Breast epithelium (tissue), 4 donors: ENCODE measurements at regions not wholly inside any gene's neighbourhood (a gene's known extent, or its start where the extent isn't known, plus 50 kb on each side); places are given as distances from the start of the nearest gene placed in this dataset.

Source experiments
- DNase-seq, 2 donors: peaks; one replicate each; pipeline ENCODE4 v3.0.0-alpha.2; 2019; ENCODE audit warnings: low spot score in 2 of 2
- H3K27ac ChIP-seq, 2 donors: fragments of 200-600 bp; sonication (generic) in 1 of 2; one replicate each; pipeline ENCODE4 v1.5.1; 2016 to 2019; ENCODE audit warnings: mild to moderate bottlenecking in 1 of 2
- H3K27me3 ChIP-seq, 2 donors: fragments of 200-600 bp; sonication (generic) in 1 of 2; one replicate each; pipeline versions ENCODE4 v1.5.1 to v1.6.0; 2017 to 2019; ENCODE audit warnings: control low read depth in 1 of 2, mild to moderate bottlenecking in 1 of 2
- H3K36me3 ChIP-seq: fragments of 200-600 bp; one replicate; pipeline ENCODE4 v1.5.1; 2019
- H3K4me1 ChIP-seq, 2 donors: fragments of 200-600 bp; sonication (generic); one replicate each; pipeline ENCODE4 v1.5.1; 2016 to 2019; ENCODE audit warnings: control low read depth in 1 of 2
- H3K4me3 ChIP-seq, 3 donors: fragments of 200-600 bp; sonication (generic); 1 replicate in 2 of 3; 2 replicates in 1 of 3; pipeline ENCODE4 v1.5.1; 2016 to 2019; ENCODE audit warnings: mild to moderate bottlenecking in 3 of 3, moderate library complexity in 2 of 3
- H3K9me3 ChIP-seq, 2 donors: fragments of 200-600 bp; sonication (generic) in 1 of 2; one replicate each; pipeline ENCODE4 v1.5.1; 2016 to 2019; ENCODE audit warnings: control low read depth in 1 of 2
- POLR2A ChIP-seq: fragments of 450-650 bp; IDR thresholded peaks from one replicate; pipeline ENCODE4 v1.6.1; 2016; ENCODE audit warnings: antibody characterized with exemption, mild to moderate bottlenecking, moderate library complexity
- POLR2AphosphoS5 ChIP-seq, 3 donors: sonication (generic); formaldehyde crosslinking; IDR thresholded peaks; one replicate each; pipeline ENCODE4 v1.6.1; 2017; ENCODE audit warnings: antibody characterized with exemption in 3 of 3
- intact Hi-C: fragments of 100-400 bp; cut with DNase I; formaldehyde crosslinking; loops from one replicate; pipeline ENCODE4 v1.15.1; 2023; ENCODE audit warnings: low total_unique reads
- TF ChIP-seq, protein P1 (sequence below), 3 donors: fragments of 450-650 bp; IDR thresholded peaks; one replicate each; pipeline ENCODE4 v1.5.1; 2016 to 2017; ENCODE audit warnings: antibody characterized with exemption in 3 of 3, mild to moderate bottlenecking in 3 of 3, moderate library complexity in 3 of 3

DNA sequence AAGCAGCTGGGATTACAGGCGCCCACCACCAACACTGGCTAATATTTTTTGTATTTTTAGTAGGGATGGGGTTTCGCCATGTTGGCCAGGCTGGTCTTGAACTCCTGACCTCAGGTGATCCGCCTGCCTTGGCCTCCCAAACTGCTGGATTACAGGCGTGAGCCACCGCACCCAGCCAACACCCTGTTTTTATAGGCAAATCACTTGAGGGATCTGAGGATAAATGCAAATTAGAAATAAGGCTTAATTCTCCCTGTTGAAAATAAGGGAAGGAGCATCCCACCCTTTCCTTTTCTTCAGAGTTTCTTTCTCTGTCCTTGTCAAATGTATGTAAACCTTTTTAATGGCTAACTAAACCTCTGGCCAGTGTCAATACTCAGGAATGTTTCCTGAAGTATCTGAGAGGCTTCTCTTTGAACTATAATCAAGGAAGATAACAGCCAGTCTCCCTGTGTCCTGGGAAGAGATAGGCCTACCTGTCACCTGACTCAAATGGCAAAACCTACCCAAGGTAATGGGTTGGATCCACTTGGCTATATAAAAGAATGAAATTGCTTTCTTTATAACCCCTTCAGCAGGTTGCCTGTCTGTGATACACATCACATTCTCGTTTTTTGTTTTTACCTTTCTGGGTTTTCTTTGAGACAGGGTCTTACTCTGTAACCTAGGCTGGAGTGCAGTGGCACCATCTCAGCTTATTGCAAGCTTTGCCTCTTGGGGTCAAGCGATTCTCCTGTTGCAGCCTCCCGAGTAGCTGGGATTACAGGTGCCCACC lies 64.5 kb upstream of the TNFAIP3 start:
- Histone ChIP-seq H3K9me3 (no peaks in the 10 kb centered on the region), H3K4me1 (no peaks in the 10 kb centered on the region), H3K36me3 (no peaks in the 10 kb centered on the region), H3K4me3 (no peak overlapping the region), H3K27me3 (no peaks in the 10 kb centered on the region), H3K27ac (no peak overlapping the region)
- DNase-seq, result no peak
- intact Hi-C loops, result no loop called here
- TF ChIP-seq POLR2AphosphoS5 (IDR thresholded peaks at IDR 0.05) (no peak), POLR2A (no peak)
- TF ChIP-seq, protein P1, sequence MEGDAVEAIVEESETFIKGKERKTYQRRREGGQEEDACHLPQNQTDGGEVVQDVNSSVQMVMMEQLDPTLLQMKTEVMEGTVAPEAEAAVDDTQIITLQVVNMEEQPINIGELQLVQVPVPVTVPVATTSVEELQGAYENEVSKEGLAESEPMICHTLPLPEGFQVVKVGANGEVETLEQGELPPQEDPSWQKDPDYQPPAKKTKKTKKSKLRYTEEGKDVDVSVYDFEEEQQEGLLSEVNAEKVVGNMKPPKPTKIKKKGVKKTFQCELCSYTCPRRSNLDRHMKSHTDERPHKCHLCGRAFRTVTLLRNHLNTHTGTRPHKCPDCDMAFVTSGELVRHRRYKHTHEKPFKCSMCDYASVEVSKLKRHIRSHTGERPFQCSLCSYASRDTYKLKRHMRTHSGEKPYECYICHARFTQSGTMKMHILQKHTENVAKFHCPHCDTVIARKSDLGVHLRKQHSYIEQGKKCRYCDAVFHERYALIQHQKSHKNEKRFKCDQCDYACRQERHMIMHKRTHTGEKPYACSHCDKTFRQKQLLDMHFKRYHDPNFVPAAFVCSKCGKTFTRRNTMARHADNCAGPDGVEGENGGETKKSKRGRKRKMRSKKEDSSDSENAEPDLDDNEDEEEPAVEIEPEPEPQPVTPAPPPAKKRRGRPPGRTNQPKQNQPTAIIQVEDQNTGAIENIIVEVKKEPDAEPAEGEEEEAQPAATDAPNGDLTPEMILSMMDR (IDR thresholded peaks at IDR 0.05), result no peak

GRCh38 chr6:137804637-137805036 lies 62.4 kb upstream of the TNFAIP3 start:
- Histone ChIP-seq H3K36me3 (no peaks in the 10 kb centered on the region), H3K4me3 (no peak overlapping the region), H3K9me3 (no peaks in the 10 kb centered on the region), H3K27ac (no peak overlapping the region), H3K27me3 (no peaks in the 10 kb centered on the region), H3K4me1 (no peaks in the 10 kb centered on the region)
- DNase-seq, result no peak
- intact Hi-C loops, result no loop called here
- TF ChIP-seq, protein P1 (IDR thresholded peaks at IDR 0.05), result no peak
- no peak for TF ChIP-seq POLR2A
- TF ChIP-seq POLR2AphosphoS5 (IDR thresholded peaks at IDR 0.05), result no peak

- no peak for TF ChIP-seq POLR2A
- TF ChIP-seq, protein P1 (IDR thresholded peaks at IDR 0.05), result no peak
- no peak for TF ChIP-seq POLR2AphosphoS5 (IDR thresholded peaks at IDR 0.05)
- no peak overlapping the region for H3K27ac ChIP-seq
- H3K27me3 ChIP-seq, result no peaks in the 10 kb centered on the region
- DNase-seq, result no peak
- H3K4me1 ChIP-seq, result peaks cover 0 to 2% of the 10 kb centered on the region in 2 donors
- intact Hi-C loops, result no loop called here
- H3K36me3 ChIP-seq, result no peaks in the 10 kb centered on the region
- H3K9me3 ChIP-seq, result no peaks in the 10 kb centered on the region
- H3K4me3 ChIP-seq, result no peak overlapping the region
These were observed 61.4 kb upstream of the TNFAIP3 start for GRCh38 chr6:137805622-137806021.

GRCh38 chr6:137806914-137807682 lies 60.0 kb upstream of the TNFAIP3 start:
- no peak overlapping the region for H3K27ac ChIP-seq
- no peak for DNase-seq
- intact Hi-C loops, result no loop called here

More at GRCh38 chr6:137806914-137807682, 60.0 kb upstream of the TNFAIP3 start:
- H3K4me1 ChIP-seq, result peaks cover 0 to 7% of the 10 kb centered on the region in 2 donors
- H3K9me3 ChIP-seq, result no peaks in the 10 kb centered on the region
- TF ChIP-seq POLR2A, result no peak
- no peak for TF ChIP-seq POLR2AphosphoS5 (IDR thresholded peaks at IDR 0.05)
- TF ChIP-seq, protein P1 (IDR thresholded peaks at IDR 0.05), result no peak
- no peaks in the 10 kb centered on the region for H3K36me3 ChIP-seq
- H3K4me3 ChIP-seq, result no peak overlapping the region
- H3K27me3 ChIP-seq, result no peaks in the 10 kb centered on the region
